ENCODE measurements at regions not wholly inside any gene's neighbourhood (a gene's known extent, or its start where the extent isn't known, plus 50 kb on each side); places are given as distances from the start of the nearest gene placed in this dataset.

GRCh38 chr16:72242757-72243156 is 70.8 kb upstream of the PMFBP1 start (continued):
- TF ChIP-seq ZFP3 (tag by site-specific recombination; IDR thresholded peaks at IDR 0.05; ENCODE audit: low read depth) (no peak), ZNF324 (tag by site-specific recombination; IDR thresholded peaks at IDR 0.05) (no peak)

GRCh38 chr16:72241930-72242329 is 70.0 kb upstream of the PMFBP1 start:
- ChIA-PET CTCF (interaction anchor here (0.6 to 3.0 kb wide), 8 partner anchors 111 to 1793 kb away, joined by 3 to 20 read pairs (median 3); no protein-coding TSS in a partner anchor), POLR2A (no interaction called here)
- no peaks in the 10 kb centered on the region for H3K9me3 ChIP-seq (ENCODE audit: control insufficient read depth, insufficient read depth, low read depth, low read length)
- H3K4me1 ChIP-seq (ENCODE audit: control insufficient read depth, insufficient read depth, low read length) = no peaks in the 10 kb centered on the region
- TF ChIP-seq CTCF (tag by site-specific recombination; IDR thresholded peaks at IDR 0.05) (peak; percentile 51), GLI2 (tag by site-specific recombination; IDR thresholded peaks at IDR 0.05; ENCODE audit: borderline replicate concordance, low read depth) (no peak), ZNF621 (tag by site-specific recombination; IDR thresholded peaks at IDR 0.05) (no peak), ZNF391 (tag by site-specific recombination; IDR thresholded peaks at IDR 0.05; ENCODE audit: borderline replicate concordance, low read depth) (no peak), GLI4 (tag by site-specific recombination; IDR thresholded peaks at IDR 0.05) (no peak), ZNF654 (tag by site-specific recombination; IDR thresholded peaks at IDR 0.05; ENCODE audit: low read depth) (peak; percentile 61), ZBTB26 (tag by site-specific recombination; optimal IDR thresholded peaks at IDR 0.05) (no peak)
- H3K27ac ChIP-seq (ENCODE audit: extremely low read depth, low read depth, low read length) = no peak overlapping the region
- no peak overlapping the region for H3K4me3 ChIP-seq (ENCODE audit: low read depth, low read length)
- H3K36me3 ChIP-seq (ENCODE audit: control insufficient read depth in 2 of 2, insufficient read depth in 1 of 2, low read length in 2 of 2) = no peaks in the 10 kb centered on the region

- POLR2A ChIA-PET = no interaction called here
- Histone ChIP-seq H3K36me3 (ENCODE audit: control insufficient read depth in 2 of 2, insufficient read depth in 1 of 2, low read length in 2 of 2) (no peaks in the 10 kb centered on the region), H3K4me3 (ENCODE audit: low read depth, low read length) (no peak overlapping the region), H3K9me3 (ENCODE audit: control insufficient read depth, insufficient read depth, low read depth, low read length) (no peaks in the 10 kb centered on the region), H3K27ac (ENCODE audit: extremely low read depth, low read depth, low read length) (no peak overlapping the region), H3K4me1 (ENCODE audit: control insufficient read depth, insufficient read depth, low read length) (no peaks in the 10 kb centered on the region)
- TF ChIP-seq ZNF112 (tag by site-specific recombination; IDR thresholded peaks at IDR 0.05) (no peak), IKZF3 (tag by site-specific recombination; IDR thresholded peaks at IDR 0.05) (no peak), PRDM10 (tag by site-specific recombination; IDR thresholded peaks at IDR 0.05) (no peak), ZNF580 (tag by site-specific recombination; IDR thresholded peaks at IDR 0.05) (no peak)
- CTCF ChIA-PET = interaction anchor here (0.7 to 3.0 kb wide), 5 partner anchors 24 to 592 kb away, joined by 3 to 20 read pairs (median 3); no protein-coding TSS in a partner anchor
Measured at GRCh38 chr16:72241008-72241407, 69.1 kb upstream of the PMFBP1 start.

GRCh38 chr16:72240466-72240865 is 68.5 kb upstream of the PMFBP1 start:
- H3K4me1 ChIP-seq (ENCODE audit: control insufficient read depth, insufficient read depth, low read length) = no peaks in the 10 kb centered on the region
- TF ChIP-seq ZNF140 (tag by site-specific recombination; IDR thresholded peaks at IDR 0.05) = no peak
- H3K27ac ChIP-seq (ENCODE audit: extremely low read depth, low read depth, low read length) = no peak overlapping the region
- H3K36me3 ChIP-seq (ENCODE audit: control insufficient read depth in 2 of 2, insufficient read depth in 1 of 2, low read length in 2 of 2) = no peaks in the 10 kb centered on the region
- H3K9me3 ChIP-seq (ENCODE audit: control insufficient read depth, insufficient read depth, low read depth, low read length) = no peaks in the 10 kb centered on the region
- CTCF ChIA-PET = interaction anchor here (1.0 to 3.0 kb wide), 2 partner anchors 226 to 593 kb away, joined by 6 to 20 read pairs; no protein-coding TSS in a partner anchor
- no peak overlapping the region for H3K4me3 ChIP-seq (ENCODE audit: low read depth, low read length)
- POLR2A ChIA-PET = no interaction called here
